Endometrium (tissue), 2 donors: ENCODE measurements at regions not wholly inside any gene's neighbourhood (a gene's known extent, or its start where the extent isn't known, plus 50 kb on each side); places are given as distances from the start of the nearest gene placed in this dataset.
"Not testable (repeated sequence)": the region's sequence is repeated elsewhere in the genome, so short reads cannot be mapped to it uniquely, and the experiment has no call there.

Experiments
- FAIRE-seq: peaks from 2 replicates; lab custom pipeline; 2012; peaks lifted over from hg19 to GRCh38; lab: Jason Lieb, UNC
- donor health status: control.
- donor health status: control.

GRCh38 chr5:58016877-58017276 is 443.0 kb downstream of the PLK2 start:
- no peak for FAIRE-seq

- FAIRE-seq, result no peak
Measured at GRCh38 chr5:58016358-58016757, 443.5 kb downstream of the PLK2 start.

GRCh38 chr5:58015175-58015574 is 444.7 kb downstream of the PLK2 start:
- FAIRE-seq, result no peak

GRCh38 chr5:58013542-58014258 is 446.2 kb downstream of the PLK2 start:
- no peak for FAIRE-seq

- FAIRE-seq, result no peak
Measured at GRCh38 chr5:58012801-58013315, 447.0 kb downstream of the PLK2 start.

GRCh38 chr5:58012102-58012501 is 447.8 kb downstream of the PLK2 start:
- no peak for FAIRE-seq

- FAIRE-seq, result no peak
Measured at GRCh38 chr5:58011301-58011700, 448.6 kb downstream of the PLK2 start.

GRCh38 chr5:58009754-58010153 is 450.1 kb downstream of the PLK2 start:
- no peak for FAIRE-seq

- no peak for FAIRE-seq
Measured at GRCh38 chr5:58002323-58002722, 457.6 kb downstream of the PLK2 start.

- FAIRE-seq, result no peak
Measured at GRCh38 chr5:57993866-57994265, 466.0 kb downstream of the PLK2 start.

GRCh38 chr5:57989378-57989777 is 470.5 kb downstream of the PLK2 start:
- FAIRE-seq, result no peak

GRCh38 chr5:57988813-57989212 is 471.1 kb downstream of the PLK2 start:
- FAIRE-seq, result no peak

GRCh38 chr5:57987552-57987951 is 472.3 kb downstream of the PLK2 start:
- FAIRE-seq, result no peak

GRCh38 chr5:57986761-57987341 is 473.0 kb downstream of the PLK2 start:
- no peak for FAIRE-seq

- no peak for FAIRE-seq
Measured at GRCh38 chr5:57983426-57983825, 476.5 kb downstream of the PLK2 start.

- FAIRE-seq, result no peak
Measured at GRCh38 chr5:57979671-57980070, 480.2 kb downstream of the PLK2 start.

- no peak for FAIRE-seq
Measured at GRCh38 chr5:57976506-57976905, 483.4 kb downstream of the PLK2 start.

GRCh38 chr5:57972099-57972498 is 487.8 kb downstream of the PLK2 start:
- not testable (repeated sequence) for FAIRE-seq

- FAIRE-seq, result no peak
Measured at GRCh38 chr5:57960569-57960968, 478.0 kb upstream of the ACTBL2 start.

- FAIRE-seq, result no peak
Measured at GRCh38 chr5:57956636-57957035, 474.0 kb upstream of the ACTBL2 start.

GRCh38 chr5:57955511-57955910 is 472.9 kb upstream of the ACTBL2 start:
- no peak for FAIRE-seq

GRCh38 chr5:57953792-57954191 is 471.2 kb upstream of the ACTBL2 start:
- FAIRE-seq, result no peak

- FAIRE-seq, result no peak
Measured at GRCh38 chr5:57950616-57951228, 468.1 kb upstream of the ACTBL2 start.
